ENCODE measurements at regions not wholly inside any gene's neighbourhood (a gene's known extent, or its start where the extent isn't known, plus 50 kb on each side); places are given as distances from the start of the nearest gene placed in this dataset.
A peak's percentile ranks its signal among the peaks of the same experiment; 100 is the strongest.
"Not testable (repeated sequence)": the region's sequence is repeated elsewhere in the genome, so short reads cannot be mapped to it uniquely, and the experiment has no call there.

DNA sequence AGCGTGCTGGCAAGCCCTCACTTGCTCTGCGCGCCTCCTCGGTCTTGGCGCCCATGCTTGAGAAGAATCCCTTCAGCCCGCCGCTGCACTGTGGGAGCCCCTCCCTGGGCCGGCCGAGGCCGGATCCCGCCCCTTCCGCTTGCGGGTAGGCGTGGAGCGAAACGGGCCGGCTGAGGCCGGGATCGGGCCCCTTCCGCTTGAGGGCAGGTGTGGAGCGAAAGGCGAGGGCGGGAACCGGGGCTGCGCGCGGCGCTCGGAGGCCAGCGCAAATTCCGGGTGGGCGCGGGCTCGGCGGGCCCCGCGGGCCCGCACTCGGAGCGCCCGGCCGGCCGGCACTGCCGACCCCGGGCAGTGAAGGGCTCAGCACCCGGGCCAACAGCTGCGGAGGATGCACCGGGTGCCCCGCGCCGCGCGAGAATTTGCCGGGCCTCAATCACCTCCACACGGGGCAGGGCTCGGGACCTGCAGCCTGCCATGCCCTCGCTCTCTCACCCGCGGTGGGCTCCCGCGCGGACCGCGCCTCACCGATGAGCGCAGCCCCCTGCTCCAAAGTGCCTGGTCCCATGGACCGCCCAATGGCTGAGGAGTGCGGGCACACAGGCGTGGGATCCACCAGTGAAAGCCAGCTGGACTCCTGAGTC, 58.1 kb upstream of the GBA3 start:
- Histone ChIP-seq H4K91ac (ENCODE audit: low read length) (no peak overlapping the region), H3K36me3 (ENCODE audit: control insufficient read depth in 1 of 2, insufficient read depth in 2 of 2, low read depth in 1 of 2, low read length in 2 of 2) (peaks cover 0 to 3% of the 10 kb centered on the region in 2 experiments), H2BK120ac (ENCODE audit: low read depth, low read length) (no peak overlapping the region), H3K23ac (ENCODE audit: low read length in 2 of 2) (no peak overlapping the region), H3K27me3 (ENCODE audit: control insufficient read depth in 1 of 2, insufficient read depth in 1 of 2, low read length in 2 of 2) (no peaks in the 10 kb centered on the region), H3K4ac (ENCODE audit: low read depth in 1 of 2, low read length in 2 of 2) (no peak overlapping the region), H2AK5ac (ENCODE audit: low read length, severe bottlenecking) (no peak overlapping the region), H2AFZ (ENCODE audit: low read depth, low read length) (no peak overlapping the region), H3K79me1 (replicated peaks; ENCODE audit: low read length, poor library complexity, severe bottlenecking) (no peaks in the 10 kb centered on the region), H3K4me3 (ENCODE audit: insufficient read depth in 1 of 2, low read depth in 1 of 2, low read length in 2 of 2) (peak overlapping the region in 1 of 2 experiments; percentile 17), H2BK5ac (ENCODE audit: low read depth, low read length, poor library complexity, severe bottlenecking) (no peak overlapping the region), H3K27ac (ENCODE audit: low read length, poor library complexity, severe bottlenecking) (no peak overlapping the region), H3K4me2 (ENCODE audit: low read length, poor library complexity, severe bottlenecking) (no peak overlapping the region), H2BK15ac (ENCODE audit: low read depth, poor library complexity, severe bottlenecking) (no peak overlapping the region), H2BK12ac (ENCODE audit: low read length in 2 of 2) (no peak overlapping the region), H3K4me1 (ENCODE audit: control insufficient read depth, insufficient read depth, low read depth, low read length) (no peaks in the 10 kb centered on the region), H3K18ac (ENCODE audit: low read depth in 1 of 2, low read length in 2 of 2) (no peak overlapping the region), H4K8ac (ENCODE audit: low read length) (no peak overlapping the region), H3K9me3 (ENCODE audit: control insufficient read depth, low read length) (no peaks in the 10 kb centered on the region), H3K14ac (ENCODE audit: low read length in 2 of 2) (no peak overlapping the region), H3K9ac (ENCODE audit: low read length) (no peak overlapping the region)
- DNase-seq, result no peak
- 97% methylated on average over 69 of the region's 69 CpGs for WGBS

DNA sequence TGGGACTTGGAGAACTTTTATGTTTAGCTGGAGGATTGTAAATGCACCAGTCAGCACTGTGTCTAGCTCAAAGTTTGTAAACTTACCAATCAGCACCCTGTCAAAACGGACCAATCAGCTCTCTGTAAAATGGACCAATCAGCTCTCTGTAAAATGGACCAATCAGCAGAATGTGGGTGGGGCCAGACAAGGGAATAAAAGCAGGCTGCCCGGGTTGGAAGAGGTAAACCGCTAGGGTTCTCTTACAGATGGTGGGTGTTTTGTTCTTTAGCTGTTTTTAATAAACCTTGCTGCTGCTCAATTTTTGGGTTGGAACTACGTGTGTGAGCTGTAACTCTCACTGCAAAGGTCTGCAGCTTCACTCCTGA, 57.6 kb upstream of the GBA3 start:
- H3K14ac ChIP-seq (ENCODE audit: low read length in 2 of 2); H2AFZ ChIP-seq (ENCODE audit: low read depth, low read length); H3K18ac ChIP-seq (ENCODE audit: low read depth in 1 of 2, low read length in 2 of 2); H3K27me3 ChIP-seq (ENCODE audit: control insufficient read depth in 1 of 2, insufficient read depth in 1 of 2, low read length in 2 of 2); H2BK12ac ChIP-seq (ENCODE audit: low read length in 2 of 2); H3K4me1 ChIP-seq (ENCODE audit: control insufficient read depth, insufficient read depth, low read depth, low read length); H2BK120ac ChIP-seq (ENCODE audit: low read depth, low read length); H3K4ac ChIP-seq (ENCODE audit: low read depth in 1 of 2, low read length in 2 of 2); H3K27ac ChIP-seq (ENCODE audit: low read length, poor library complexity, severe bottlenecking); H3K23ac ChIP-seq (ENCODE audit: low read length in 2 of 2); H4K8ac ChIP-seq (ENCODE audit: low read length); H2BK5ac ChIP-seq (ENCODE audit: low read depth, low read length, poor library complexity, severe bottlenecking); H3K4me2 ChIP-seq (ENCODE audit: low read length, poor library complexity, severe bottlenecking); H3K79me1 ChIP-seq (replicated peaks; ENCODE audit: low read length, poor library complexity, severe bottlenecking); DNase-seq; H2BK15ac ChIP-seq (ENCODE audit: low read depth, poor library complexity, severe bottlenecking); H2AK5ac ChIP-seq (ENCODE audit: low read length, severe bottlenecking); H3K4me3 ChIP-seq (ENCODE audit: insufficient read depth in 1 of 2, low read depth in 1 of 2, low read length in 2 of 2); H3K36me3 ChIP-seq (ENCODE audit: control insufficient read depth in 1 of 2, insufficient read depth in 2 of 2, low read depth in 1 of 2, low read length in 2 of 2); H3K9me3 ChIP-seq (ENCODE audit: control insufficient read depth, low read length); H4K91ac ChIP-seq (ENCODE audit: low read length); H3K9ac ChIP-seq (ENCODE audit: low read length): not testable (repeated sequence)
- 83% methylated on average over 3 of the region's 4 CpGs for WGBS

DNA sequence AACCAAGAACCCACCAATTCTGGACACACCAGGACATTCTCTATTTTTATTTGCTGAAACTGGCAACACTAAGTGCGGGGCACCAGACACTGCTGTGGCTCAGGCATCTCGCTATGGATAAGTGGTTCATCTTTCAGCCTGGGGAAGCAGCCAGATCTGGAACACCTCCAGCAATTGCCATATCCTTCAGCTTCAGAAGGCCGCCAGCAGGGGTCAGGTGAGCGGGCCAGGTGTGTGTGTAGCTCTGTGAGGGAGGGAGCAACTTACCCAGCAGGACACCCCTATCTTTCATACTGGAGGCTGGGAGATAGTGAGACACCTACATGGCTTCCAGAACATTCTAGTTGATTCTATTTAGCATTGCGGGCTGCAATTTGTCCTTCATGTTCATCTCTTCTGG, 57.0 kb upstream of the GBA3 start:
- Histone ChIP-seq H3K4ac (ENCODE audit: low read depth in 1 of 2, low read length in 2 of 2) (no peak overlapping the region), H3K23ac (ENCODE audit: low read length in 2 of 2) (no peak overlapping the region), H3K4me3 (ENCODE audit: insufficient read depth in 1 of 2, low read depth in 1 of 2, low read length in 2 of 2) (no peak overlapping the region), H2BK12ac (ENCODE audit: low read length in 2 of 2) (no peak overlapping the region), H3K4me1 (ENCODE audit: control insufficient read depth, insufficient read depth, low read depth, low read length) (no peaks in the 10 kb centered on the region), H3K9ac (ENCODE audit: low read length) (no peak overlapping the region), H2BK15ac (ENCODE audit: low read depth, poor library complexity, severe bottlenecking) (no peak overlapping the region), H3K18ac (ENCODE audit: low read depth in 1 of 2, low read length in 2 of 2) (no peak overlapping the region), H3K27me3 (ENCODE audit: control insufficient read depth in 1 of 2, insufficient read depth in 1 of 2, low read length in 2 of 2) (no peaks in the 10 kb centered on the region), H3K36me3 (ENCODE audit: control insufficient read depth in 1 of 2, insufficient read depth in 2 of 2, low read depth in 1 of 2, low read length in 2 of 2) (peaks cover 0 to 3% of the 10 kb centered on the region in 2 experiments), H3K4me2 (ENCODE audit: low read length, poor library complexity, severe bottlenecking) (no peak overlapping the region), H2BK120ac (ENCODE audit: low read depth, low read length) (no peak overlapping the region), H2BK5ac (ENCODE audit: low read depth, low read length, poor library complexity, severe bottlenecking) (no peak overlapping the region), H3K27ac (ENCODE audit: low read length, poor library complexity, severe bottlenecking) (no peak overlapping the region), H2AK5ac (ENCODE audit: low read length, severe bottlenecking) (no peak overlapping the region), H3K14ac (ENCODE audit: low read length in 2 of 2) (no peak overlapping the region), H4K91ac (ENCODE audit: low read length) (no peak overlapping the region), H4K8ac (ENCODE audit: low read length) (no peak overlapping the region), H2AFZ (ENCODE audit: low read depth, low read length) (no peak overlapping the region), H3K9me3 (ENCODE audit: control insufficient read depth, low read length) (peaks cover 3% of the 10 kb centered on the region), H3K79me1 (replicated peaks; ENCODE audit: low read length, poor library complexity, severe bottlenecking) (no peaks in the 10 kb centered on the region)
- 90% methylated on average over 5 of the region's 5 CpGs for WGBS
- DNase-seq, result no peak

GRCh38 chr4:22637306-22637705, 55.4 kb upstream of the GBA3 start:
- Histone ChIP-seq H3K23ac (ENCODE audit: low read length in 2 of 2) (no peak overlapping the region), H2AFZ (ENCODE audit: low read depth, low read length) (no peak overlapping the region), H4K91ac (ENCODE audit: low read length) (no peak overlapping the region), H2AK5ac (ENCODE audit: low read length, severe bottlenecking) (no peak overlapping the region), H2BK12ac (ENCODE audit: low read length in 2 of 2) (no peak overlapping the region), H3K9ac (ENCODE audit: low read length) (no peak overlapping the region), H3K18ac (ENCODE audit: low read depth in 1 of 2, low read length in 2 of 2) (no peak overlapping the region), H3K4ac (ENCODE audit: low read depth in 1 of 2, low read length in 2 of 2) (no peak overlapping the region), H3K4me2 (ENCODE audit: low read length, poor library complexity, severe bottlenecking) (no peak overlapping the region), H3K4me1 (ENCODE audit: control insufficient read depth, insufficient read depth, low read depth, low read length) (no peaks in the 10 kb centered on the region), H2BK120ac (ENCODE audit: low read depth, low read length) (no peak overlapping the region), H3K4me3 (ENCODE audit: insufficient read depth in 1 of 2, low read depth in 1 of 2, low read length in 2 of 2) (no peak overlapping the region), H2BK15ac (ENCODE audit: low read depth, poor library complexity, severe bottlenecking) (no peak overlapping the region), H3K79me1 (replicated peaks; ENCODE audit: low read length, poor library complexity, severe bottlenecking) (no peaks in the 10 kb centered on the region), H3K36me3 (ENCODE audit: control insufficient read depth in 1 of 2, insufficient read depth in 2 of 2, low read depth in 1 of 2, low read length in 2 of 2) (peaks cover 0 to 3% of the 10 kb centered on the region in 2 experiments), H3K27ac (ENCODE audit: low read length, poor library complexity, severe bottlenecking) (no peak overlapping the region), H4K8ac (ENCODE audit: low read length) (no peak overlapping the region), H3K9me3 (ENCODE audit: control insufficient read depth, low read length) (peaks cover 8% of the 10 kb centered on the region), H2BK5ac (ENCODE audit: low read depth, low read length, poor library complexity, severe bottlenecking) (no peak overlapping the region), H3K27me3 (ENCODE audit: control insufficient read depth in 1 of 2, insufficient read depth in 1 of 2, low read length in 2 of 2) (no peaks in the 10 kb centered on the region), H3K14ac (ENCODE audit: low read length in 2 of 2) (no peak overlapping the region)
- 78% methylated on average over 4 of the region's 4 CpGs for WGBS
- DNase-seq, result no peak

Data from mesenchymal stem cell (in vitro differentiated cells and primary cell).